ENCODE measurements at regions not wholly inside any gene's neighbourhood (a gene's known extent, or its start where the extent isn't known, plus 50 kb on each side); places are given as distances from the start of the nearest gene placed in this dataset.

DNA sequence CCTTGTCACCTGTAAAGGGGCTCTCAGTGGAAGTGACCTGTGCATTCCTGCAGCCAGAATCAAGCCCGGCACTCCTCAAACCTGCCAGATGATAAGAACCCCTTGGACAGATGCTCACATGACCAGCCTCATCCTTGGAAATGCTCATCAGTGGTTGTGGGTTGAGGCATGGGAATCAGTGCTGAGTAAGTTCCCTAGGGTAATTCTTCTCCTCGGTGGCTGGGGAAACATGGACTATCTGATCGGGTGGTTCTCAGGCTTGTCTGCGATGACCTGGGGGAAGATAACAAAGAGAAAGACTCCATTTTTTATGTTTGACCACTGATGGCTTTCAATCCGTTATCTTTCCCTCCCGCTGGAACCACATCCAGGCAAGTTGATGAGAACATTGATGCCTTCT, 84.0 kb downstream of the SPP2 start:
- Histone ChIP-seq H3K9me3 (no peaks in the 10 kb centered on the region), H3K27ac (replicated peaks in 1 of 4) (no peak overlapping the region), H3K4me1 (no peaks in the 10 kb centered on the region), H3K36me3 (no peaks in the 10 kb centered on the region), H3K27me3 (peaks cover 0 to 20% (median 0%) of the 10 kb centered on the region in 4 donors), H3K4me3 (no peak overlapping the region)
- TF ChIP-seq POLR2AphosphoS5 (IDR thresholded peaks at IDR 0.05) (no peak), EP300 (IDR thresholded peaks at IDR 0.05) (no peak)
- TF ChIP-seq, protein P1, sequence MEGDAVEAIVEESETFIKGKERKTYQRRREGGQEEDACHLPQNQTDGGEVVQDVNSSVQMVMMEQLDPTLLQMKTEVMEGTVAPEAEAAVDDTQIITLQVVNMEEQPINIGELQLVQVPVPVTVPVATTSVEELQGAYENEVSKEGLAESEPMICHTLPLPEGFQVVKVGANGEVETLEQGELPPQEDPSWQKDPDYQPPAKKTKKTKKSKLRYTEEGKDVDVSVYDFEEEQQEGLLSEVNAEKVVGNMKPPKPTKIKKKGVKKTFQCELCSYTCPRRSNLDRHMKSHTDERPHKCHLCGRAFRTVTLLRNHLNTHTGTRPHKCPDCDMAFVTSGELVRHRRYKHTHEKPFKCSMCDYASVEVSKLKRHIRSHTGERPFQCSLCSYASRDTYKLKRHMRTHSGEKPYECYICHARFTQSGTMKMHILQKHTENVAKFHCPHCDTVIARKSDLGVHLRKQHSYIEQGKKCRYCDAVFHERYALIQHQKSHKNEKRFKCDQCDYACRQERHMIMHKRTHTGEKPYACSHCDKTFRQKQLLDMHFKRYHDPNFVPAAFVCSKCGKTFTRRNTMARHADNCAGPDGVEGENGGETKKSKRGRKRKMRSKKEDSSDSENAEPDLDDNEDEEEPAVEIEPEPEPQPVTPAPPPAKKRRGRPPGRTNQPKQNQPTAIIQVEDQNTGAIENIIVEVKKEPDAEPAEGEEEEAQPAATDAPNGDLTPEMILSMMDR (IDR thresholded peaks at IDR 0.05): no peak
- no peak for DNase-seq (ENCODE audit: extremely low spot score)
- intact Hi-C loops (cut with DNase I): loop anchor here (2.0 to 10.0 kb wide), 3 partner anchors 150 to 410 kb away; no protein-coding TSS in a partner anchor
- 82% methylated on average over 6 of the region's 6 CpGs for WGBS

GRCh38 chr2:234133004-234133403, 82.5 kb downstream of the SPP2 start:
- H3K4me3 ChIP-seq: no peak overlapping the region
- H3K36me3 ChIP-seq: no peaks in the 10 kb centered on the region
- no peaks in the 10 kb centered on the region for H3K4me1 ChIP-seq
- no peak for DNase-seq (ENCODE audit: extremely low spot score)
- H3K9me3 ChIP-seq: no peaks in the 10 kb centered on the region
- H3K27ac ChIP-seq (replicated peaks in 1 of 4): no peak overlapping the region
- peaks cover 0 to 20% (median 0%) of the 10 kb centered on the region in 4 donors for H3K27me3 ChIP-seq
- 65% methylated on average over 4 of the region's 4 CpGs for WGBS
- intact Hi-C loops (cut with DNase I): loop anchor here (10.0 kb wide), 2 partner anchors 152 to 412 kb away; no protein-coding TSS in a partner anchor
- TF ChIP-seq, protein P1 (IDR thresholded peaks at IDR 0.05): no peak
- TF ChIP-seq POLR2AphosphoS5 (IDR thresholded peaks at IDR 0.05) (no peak), EP300 (IDR thresholded peaks at IDR 0.05) (no peak), POLR2A (IDR thresholded peaks at IDR 0.05; ENCODE audit: low read depth) (no peak)

DNA sequence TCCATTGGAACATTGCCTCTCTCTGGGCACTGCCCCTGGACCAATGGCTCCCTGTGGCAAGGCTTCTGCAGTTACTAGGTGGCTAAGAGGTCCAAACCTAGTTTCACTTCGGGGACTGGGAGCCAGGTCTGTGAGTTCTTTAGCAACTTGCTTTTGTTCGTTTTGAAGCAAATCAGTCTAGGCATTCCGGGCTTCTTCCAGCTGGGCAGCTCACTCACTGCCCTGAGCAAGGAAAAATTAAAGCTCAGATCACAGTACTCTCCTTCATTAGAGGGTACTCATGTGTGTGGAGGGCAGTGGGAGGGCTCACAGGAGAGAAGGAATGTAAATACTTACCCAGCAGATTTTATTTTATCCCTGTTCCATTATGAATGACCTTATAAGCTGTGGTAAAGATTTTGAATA, 80.3 kb downstream of the SPP2 start:
- no peaks in the 10 kb centered on the region for H3K9me3 ChIP-seq
- no peak for DNase-seq (ENCODE audit: extremely low spot score)
- no peaks in the 10 kb centered on the region for H3K4me1 ChIP-seq
- no peaks in the 10 kb centered on the region for H3K36me3 ChIP-seq
- TF ChIP-seq, protein P1 (IDR thresholded peaks at IDR 0.05): no peak
- no peak for TF ChIP-seq POLR2A (IDR thresholded peaks at IDR 0.05; ENCODE audit: low read depth)
- no peak for TF ChIP-seq POLR2AphosphoS5 (IDR thresholded peaks at IDR 0.05)
- TF ChIP-seq EP300 (IDR thresholded peaks at IDR 0.05): no peak
- H3K27ac ChIP-seq (replicated peaks in 1 of 4): no peak overlapping the region
- H3K27me3 ChIP-seq: peaks cover 0 to 16% (median 0%) of the 10 kb centered on the region in 4 donors
- WGBS: 63% methylated on average over 3 of the region's 3 CpGs
- H3K4me3 ChIP-seq: no peak overlapping the region
- intact Hi-C loops (cut with DNase I): loop anchor here (10.0 kb wide), 2 partner anchors 154 to 414 kb away; no protein-coding TSS in a partner anchor

DNA sequence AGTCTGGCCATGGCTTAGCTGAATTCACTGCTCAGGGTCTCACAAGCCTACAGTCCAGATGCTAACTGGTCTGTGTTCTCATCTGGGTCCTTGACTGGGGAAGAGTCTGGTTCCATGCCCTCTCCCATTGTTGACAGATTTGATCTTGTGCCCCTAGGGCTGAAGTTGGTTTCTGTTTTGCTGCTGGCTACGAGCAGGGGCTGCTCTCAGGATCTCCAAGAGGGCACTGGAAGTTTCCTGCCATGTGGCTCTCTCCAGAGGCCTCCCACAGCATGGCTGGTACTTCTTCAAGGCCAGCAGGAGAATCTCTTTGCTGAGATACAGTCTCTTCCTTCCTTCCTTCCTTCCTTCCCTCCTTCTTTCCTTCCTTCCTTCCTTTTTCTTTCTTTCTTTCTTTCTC, 78.1 kb downstream of the SPP2 start:
- no peak for DNase-seq (ENCODE audit: extremely low spot score)
- Histone ChIP-seq H3K27ac (replicated peaks in 1 of 4) (no peak overlapping the region), H3K4me3 (no peak overlapping the region), H3K9me3 (no peaks in the 10 kb centered on the region), H3K4me1 (no peaks in the 10 kb centered on the region), H3K27me3 (no peaks in the 10 kb centered on the region), H3K36me3 (no peaks in the 10 kb centered on the region)
- TF ChIP-seq EP300 (IDR thresholded peaks at IDR 0.05) (no peak), POLR2AphosphoS5 (IDR thresholded peaks at IDR 0.05) (no peak), POLR2A (IDR thresholded peaks at IDR 0.05; ENCODE audit: low read depth) (no peak)
- TF ChIP-seq, protein P1 (IDR thresholded peaks at IDR 0.05): no peak
- 43% methylated on average over 1 of the region's 1 CpG for WGBS
- intact Hi-C loops (cut with DNase I): no loop called here

Data from esophagus muscularis mucosa (tissue), 4 donors.